ENCODE measurements at regions not wholly inside any gene's neighbourhood (a gene's known extent, or its start where the extent isn't known, plus 50 kb on each side); places are given as distances from the start of the nearest gene placed in this dataset.

GRCh38 chr4:189499696-189500095 lies 441.0 kb upstream of the FRG1 start:
- no peak for DNase-seq (ENCODE audit: low read depth)
- H3K4me3 ChIP-seq (ENCODE audit: low read depth, low read length) = no peak overlapping the region

DNA sequence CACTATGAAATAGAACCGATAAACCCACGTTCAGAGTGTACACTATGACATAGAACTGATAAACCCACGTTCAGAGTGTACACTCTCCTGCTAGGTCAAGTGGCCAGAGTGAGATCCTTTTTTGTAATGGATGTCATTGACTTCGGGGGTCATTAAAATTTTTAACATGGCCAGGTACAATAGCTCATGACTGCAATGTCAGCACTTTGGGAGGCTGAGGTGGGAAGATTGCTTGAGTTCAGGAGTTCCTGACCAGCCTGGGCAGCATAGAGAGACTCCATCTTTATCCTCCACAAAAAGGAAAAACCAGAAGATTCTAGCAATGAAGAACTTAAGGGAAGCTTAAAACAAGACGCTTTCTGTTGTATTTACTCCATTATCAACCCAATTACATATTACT lies 439.7 kb upstream of the FRG1 start:
- TF ChIP-seq, protein P1, sequence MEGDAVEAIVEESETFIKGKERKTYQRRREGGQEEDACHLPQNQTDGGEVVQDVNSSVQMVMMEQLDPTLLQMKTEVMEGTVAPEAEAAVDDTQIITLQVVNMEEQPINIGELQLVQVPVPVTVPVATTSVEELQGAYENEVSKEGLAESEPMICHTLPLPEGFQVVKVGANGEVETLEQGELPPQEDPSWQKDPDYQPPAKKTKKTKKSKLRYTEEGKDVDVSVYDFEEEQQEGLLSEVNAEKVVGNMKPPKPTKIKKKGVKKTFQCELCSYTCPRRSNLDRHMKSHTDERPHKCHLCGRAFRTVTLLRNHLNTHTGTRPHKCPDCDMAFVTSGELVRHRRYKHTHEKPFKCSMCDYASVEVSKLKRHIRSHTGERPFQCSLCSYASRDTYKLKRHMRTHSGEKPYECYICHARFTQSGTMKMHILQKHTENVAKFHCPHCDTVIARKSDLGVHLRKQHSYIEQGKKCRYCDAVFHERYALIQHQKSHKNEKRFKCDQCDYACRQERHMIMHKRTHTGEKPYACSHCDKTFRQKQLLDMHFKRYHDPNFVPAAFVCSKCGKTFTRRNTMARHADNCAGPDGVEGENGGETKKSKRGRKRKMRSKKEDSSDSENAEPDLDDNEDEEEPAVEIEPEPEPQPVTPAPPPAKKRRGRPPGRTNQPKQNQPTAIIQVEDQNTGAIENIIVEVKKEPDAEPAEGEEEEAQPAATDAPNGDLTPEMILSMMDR (IDR thresholded peaks at IDR 0.05; ENCODE audit: insufficient read depth, low read length) = no peak
- H3K4me3 ChIP-seq (ENCODE audit: low read depth, low read length) = no peak overlapping the region

More at GRCh38 chr4:189499696-189500095, 441.0 kb upstream of the FRG1 start:
- TF ChIP-seq, protein P1 (IDR thresholded peaks at IDR 0.05; ENCODE audit: insufficient read depth, low read length) = no peak

DNA sequence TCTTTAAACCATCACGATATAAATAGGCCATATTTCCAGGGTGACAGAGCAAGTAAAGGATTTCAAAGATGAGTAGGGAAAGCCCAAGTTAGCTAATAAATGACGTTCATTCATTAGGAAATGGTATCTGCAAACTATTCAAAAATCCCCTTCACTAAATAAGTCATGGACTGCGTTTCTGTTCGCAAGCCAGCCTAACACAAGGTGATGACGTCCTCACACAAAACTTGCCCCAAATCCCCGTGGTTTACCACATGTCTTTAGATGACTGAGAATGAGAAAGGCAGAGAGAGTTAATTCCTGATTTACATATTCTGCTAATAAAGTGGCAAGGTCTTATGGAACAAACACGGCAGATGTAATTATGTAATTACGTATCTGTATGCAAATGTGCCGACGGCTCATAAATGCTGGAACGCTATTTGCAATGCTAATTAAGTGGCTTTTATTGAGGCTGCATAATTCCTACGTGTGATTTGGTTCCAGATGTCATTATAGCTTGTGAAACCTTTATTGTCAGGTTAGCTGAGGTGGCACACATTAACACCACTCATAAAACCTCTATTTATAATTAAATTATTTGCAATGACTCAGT lies 437.7 kb upstream of the FRG1 start:
- DNase-seq (ENCODE audit: low read depth) = no peak
- no peak overlapping the region for H3K4me3 ChIP-seq (ENCODE audit: low read depth, low read length)
- TF ChIP-seq, protein P1 (IDR thresholded peaks at IDR 0.05; ENCODE audit: insufficient read depth, low read length) = no peak

More for the DNA sequence above, 439.7 kb upstream of the FRG1 start:
- DNase-seq (ENCODE audit: low read depth) = no peak

DNA sequence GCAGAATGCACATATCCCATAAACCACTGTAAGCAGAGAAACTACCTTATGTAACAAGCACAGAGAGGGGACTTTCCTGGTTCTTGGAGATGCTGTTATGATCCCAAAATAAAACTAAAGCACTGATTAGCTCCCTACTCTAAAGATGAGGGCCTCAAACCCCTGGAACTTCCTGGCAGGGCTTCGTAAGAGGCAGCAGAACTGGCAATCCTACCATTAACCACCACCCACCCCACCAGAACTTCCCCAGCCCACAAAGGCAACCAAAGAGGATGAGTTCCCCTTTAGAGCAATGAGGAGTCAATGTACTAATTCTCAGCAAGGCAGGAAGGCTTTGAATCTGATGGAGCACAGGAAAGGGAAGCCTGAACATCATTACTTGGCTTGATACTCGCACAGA lies 436.5 kb upstream of the FRG1 start:
- TF ChIP-seq, protein P1 (IDR thresholded peaks at IDR 0.05; ENCODE audit: insufficient read depth, low read length) = no peak
- no peak for DNase-seq (ENCODE audit: low read depth)
- no peak overlapping the region for H3K4me3 ChIP-seq (ENCODE audit: low read depth, low read length)

GRCh38 chr4:189505380-189505779 lies 435.3 kb upstream of the FRG1 start:
- DNase-seq (ENCODE audit: low read depth) = no peak
- H3K4me3 ChIP-seq (ENCODE audit: low read depth, low read length) = no peak overlapping the region
- TF ChIP-seq, protein P1 (IDR thresholded peaks at IDR 0.05; ENCODE audit: insufficient read depth, low read length) = no peak

- no peak overlapping the region for H3K4me3 ChIP-seq (ENCODE audit: low read depth, low read length)
- TF ChIP-seq, protein P1 (IDR thresholded peaks at IDR 0.05; ENCODE audit: insufficient read depth, low read length) = no peak
- no peak for DNase-seq (ENCODE audit: low read depth)
Measured at GRCh38 chr4:189506080-189506479, 434.6 kb upstream of the FRG1 start.

GRCh38 chr4:189507060-189507459 lies 433.6 kb upstream of the FRG1 start:
- H3K4me3 ChIP-seq (ENCODE audit: low read depth, low read length) = no peak overlapping the region
- TF ChIP-seq, protein P1 (IDR thresholded peaks at IDR 0.05; ENCODE audit: insufficient read depth, low read length) = no peak
- DNase-seq (ENCODE audit: low read depth) = no peak
